Keratinocyte (primary cell): ENCODE measurements at regions not wholly inside any gene's neighbourhood (a gene's known extent, or its start where the extent isn't known, plus 50 kb on each side); places are given as distances from the start of the nearest gene placed in this dataset.
A peak's percentile ranks its signal among the peaks of the same experiment; 100 is the strongest.

Source experiments
- DNase-seq: peaks from one replicate; pipeline ENCODE4 v3.0.0-alpha.2; 2011; ENCODE audit warnings: low read depth, missing footprints, low spot score
- FAIRE-seq: peaks from 2 replicates; lab custom pipeline; 2011; peaks lifted over from hg19 to GRCh38; lab: Jason Lieb, UNC
- H2AFZ ChIP-seq: 2 replicates; pipeline ENCODE4 v1.6.0; 2012; ENCODE audit warnings: low read length, control low read depth, inconsistent platforms; ENCODE audit not compliant: control insufficient read depth
- H3K27ac ChIP-seq: 2 replicates; pipeline ENCODE4 v1.5.1; 2011; ENCODE audit warnings: low read length; ENCODE audit not compliant: control insufficient read depth, insufficient read depth
- H3K27me3 ChIP-seq: 3 replicates; pipeline ENCODE4 v1.6.0; 2011; ENCODE audit warnings: low read length; ENCODE audit not compliant: control insufficient read depth, insufficient read depth; ENCODE audit errors: extremely low read depth
- H3K36me3 ChIP-seq, 2 experiments: 2 replicates in 1 of 2; 3 replicates in 1 of 2; pipeline ENCODE4 v1.5.1; 2011; ENCODE audit warnings: low read length in 2 of 2, mild to moderate bottlenecking in 1 of 2; ENCODE audit not compliant: control insufficient read depth in 2 of 2, insufficient read depth in 2 of 2; ENCODE audit errors: extremely low read depth in 1 of 2
- H3K4me1 ChIP-seq: 3 replicates; pipeline ENCODE4 v1.5.1; 2011; ENCODE audit warnings: low read length; ENCODE audit not compliant: control insufficient read depth, insufficient read depth; ENCODE audit errors: extremely low read depth
- H3K4me2 ChIP-seq: 3 replicates; pipeline ENCODE4 v1.6.0; 2011; ENCODE audit warnings: low read depth, low read length; ENCODE audit not compliant: control insufficient read depth, insufficient read depth; ENCODE audit errors: extremely low read depth
- H3K4me3 ChIP-seq, 3 experiments: fragments of 200-600 bp in 1 of 3; sonication (generic) in 1 of 3; 2 replicates in 2 of 3; 3 replicates in 1 of 3; pipeline ENCODE4 v1.5.1; 2011 to 2016; ENCODE audit warnings: low read length in 3 of 3, mild to moderate bottlenecking in 3 of 3, control low read depth in 2 of 3, inconsistent platforms in 1 of 3, low read depth in 1 of 3, mixed read lengths in 1 of 3, mixed run types in 1 of 3, moderate library complexity in 1 of 3; ENCODE audit not compliant: control insufficient read depth in 2 of 3, insufficient read depth in 2 of 3; ENCODE audit errors: extremely low read depth in 1 of 3
- H3K79me2 ChIP-seq: 2 replicates; pipeline ENCODE4 v1.6.0; 2012; ENCODE audit warnings: low read length; ENCODE audit not compliant: control insufficient read depth, insufficient read depth
- H3K9ac ChIP-seq: 3 replicates; pipeline ENCODE4 v1.6.0; 2011; ENCODE audit warnings: low read length; ENCODE audit not compliant: control insufficient read depth, insufficient read depth; ENCODE audit errors: extremely low read depth
- H3K9me1 ChIP-seq: 3 replicates; pipeline ENCODE4 v1.6.0; 2011; ENCODE audit warnings: low read length; ENCODE audit not compliant: control insufficient read depth, insufficient read depth; ENCODE audit errors: extremely low read depth
- H3K9me3 ChIP-seq: 2 replicates; pipeline ENCODE4 v1.5.1; 2012; ENCODE audit warnings: low read depth, low read length; ENCODE audit not compliant: control insufficient read depth
- H4K20me1 ChIP-seq: 3 replicates; pipeline ENCODE4 v1.6.0; 2011; ENCODE audit warnings: low read length; ENCODE audit not compliant: control insufficient read depth, insufficient read depth; ENCODE audit errors: extremely low read depth
- CTCF ChIP-seq, 3 experiments: IDR thresholded peaks in 1 of 3; conservative IDR thresholded peaks in 1 of 3; optimal IDR thresholded peaks in 1 of 3; 2 replicates in 2 of 3; 3 replicates in 1 of 3; pipeline versions ENCODE3 to v1.5.1; 2011; ENCODE audit warnings: low read length in 3 of 3, mild to moderate bottlenecking in 3 of 3, moderate library complexity in 2 of 3, control low read depth in 1 of 3, inconsistent platforms in 1 of 3; ENCODE audit not compliant: insufficient read depth in 2 of 3; ENCODE audit errors: extremely low read depth in 1 of 3
- EZH2 ChIP-seq: IDR thresholded peaks from one replicate; pipeline ENCODE4 v1.6.1; 2012; ENCODE audit warnings: inconsistent platforms, mild to moderate bottlenecking, low read length, moderate library complexity
- dilution Hi-C: fragments of 300-500 bp; cut with MboI; formaldehyde crosslinking; loops from one replicate; pipeline ENCODE4 v1.7.0; 2020; ENCODE audit warnings: low sequenced_read_pairs; ENCODE audit not compliant: extremely low pct_ligation_motif_present

GRCh38 chr14:71739273-71739990 lies 192.8 kb upstream of the RGS6 start:
- Histone ChIP-seq H3K79me2 (no peaks in the 10 kb centered on the region), H3K4me1 (peaks cover 12% of the 10 kb centered on the region), H3K9ac (peak overlapping the region; percentile 13), H3K4me2 (peak overlapping the region; percentile 37), H3K9me1 (peaks cover 3% of the 10 kb centered on the region), H2AFZ (peak overlapping the region; percentile 56), H3K4me3 (no peak overlapping the region), H3K9me3 (no peaks in the 10 kb centered on the region), H3K36me3 (peaks cover 7 to 27% of the 10 kb centered on the region in 2 experiments), H4K20me1 (no peaks in the 10 kb centered on the region), H3K27ac (peak overlapping the region; percentile 41), H3K27me3 (no peaks in the 10 kb centered on the region)
- DNase-seq (peak; percentile 36), FAIRE-seq (peak; percentile 61)
- TF ChIP-seq CTCF (optimal IDR thresholded peaks at IDR 0.05 in 1 of 3, IDR thresholded peaks at IDR 0.05 in 1 of 3, conservative IDR thresholded peaks at IDR 0.05 in 1 of 3; ENCODE audit: extremely low read depth in 1 of 3, insufficient read depth in 2 of 3, low read length in 3 of 3) (no peak), EZH2 (no peak)
- dilution Hi-C loops, result no loop called here

- DNase-seq (no peak), FAIRE-seq (no peak)
- no peaks in the 10 kb centered on the region for H3K79me2 ChIP-seq
- dilution Hi-C loops, result no loop called here
- no peak overlapping the region for H3K9ac ChIP-seq
- no peak for TF ChIP-seq CTCF (optimal IDR thresholded peaks at IDR 0.05 in 1 of 3, IDR thresholded peaks at IDR 0.05 in 1 of 3, conservative IDR thresholded peaks at IDR 0.05 in 1 of 3; ENCODE audit: extremely low read depth in 1 of 3, insufficient read depth in 2 of 3, low read length in 3 of 3)
- TF ChIP-seq EZH2, result no peak
- H3K9me1 ChIP-seq, result peaks cover 3% of the 10 kb centered on the region
- H3K9me3 ChIP-seq, result no peaks in the 10 kb centered on the region
- no peaks in the 10 kb centered on the region for H3K27me3 ChIP-seq
- H3K4me3 ChIP-seq, result no peak overlapping the region
- H3K4me1 ChIP-seq, result peaks cover 12% of the 10 kb centered on the region
- no peak overlapping the region for H3K4me2 ChIP-seq
- peaks cover 4 to 19% of the 10 kb centered on the region in 2 experiments for H3K36me3 ChIP-seq
- H3K27ac ChIP-seq, result no peak overlapping the region
- H4K20me1 ChIP-seq, result no peaks in the 10 kb centered on the region
- no peak overlapping the region for H2AFZ ChIP-seq
These were observed 191.0 kb upstream of the RGS6 start for GRCh38 chr14:71741241-71741640.
